H9 (cell line): ENCODE measurements at regions not wholly inside any gene's neighbourhood (a gene's known extent, or its start where the extent isn't known, plus 50 kb on each side); places are given as distances from the start of the nearest gene placed in this dataset.
A peak's percentile ranks its signal among the peaks of the same experiment; 100 is the strongest.
"Not testable (repeated sequence)": the region's sequence is repeated elsewhere in the genome, so short reads cannot be mapped to it uniquely, and the experiment has no call there.

Experiments
- DNase-seq: peaks from one replicate; pipeline ENCODE4 v3.0.0-alpha.2; 2017
- H2AFZ ChIP-seq: one replicate; pipeline ENCODE4 v1.6.1; 2013; ENCODE audit warnings: mild to moderate bottlenecking, low read length, control low read depth, moderate library complexity
- H2AK5ac ChIP-seq: 2 replicates; pipeline ENCODE4 v1.6.1; 2013; ENCODE audit warnings: low read length, control low read depth, mixed read lengths; ENCODE audit not compliant: insufficient read length
- H2BK120ac ChIP-seq: one replicate; pipeline ENCODE4 v1.6.1; 2013; ENCODE audit warnings: low read depth, mild to moderate bottlenecking, low read length, control low read depth, inconsistent platforms; ENCODE audit not compliant: poor library complexity, severe bottlenecking
- H2BK12ac ChIP-seq: 2 replicates; pipeline ENCODE4 v1.6.1; 2013; ENCODE audit warnings: low read length, control low read depth, mixed read lengths, low read depth; ENCODE audit not compliant: insufficient read length
- H2BK15ac ChIP-seq: 2 replicates; pipeline ENCODE4 v1.6.1; 2013; ENCODE audit warnings: low read depth, low read length, control low read depth
- H2BK20ac ChIP-seq: one replicate; pipeline ENCODE4 v1.6.1; 2013; ENCODE audit warnings: low read depth, mild to moderate bottlenecking, low read length, control low read depth, inconsistent platforms; ENCODE audit not compliant: poor library complexity, severe bottlenecking
- H2BK5ac ChIP-seq: 2 replicates; pipeline ENCODE4 v1.6.1; 2013; ENCODE audit warnings: low read length, control low read depth, mixed read lengths; ENCODE audit not compliant: insufficient read length
- H3K14ac ChIP-seq: 2 replicates; pipeline ENCODE4 v1.6.1; 2013; ENCODE audit warnings: low read length, control low read depth; ENCODE audit not compliant: insufficient read depth
- H3K18ac ChIP-seq: 2 replicates; pipeline ENCODE4 v1.6.1; 2013; ENCODE audit warnings: low read depth, mild to moderate bottlenecking, mixed read lengths, low read length, control low read depth; ENCODE audit not compliant: insufficient read length
- H3K23ac ChIP-seq: 2 replicates; pipeline ENCODE4 v1.6.1; 2013; ENCODE audit warnings: low read length, control low read depth, mixed read lengths, low read depth; ENCODE audit not compliant: insufficient read length
- H3K23me2 ChIP-seq: 2 replicates; pipeline ENCODE4 v1.6.1; 2013; ENCODE audit warnings: low read depth, mild to moderate bottlenecking, mixed read lengths, low read length, control low read depth; ENCODE audit not compliant: insufficient read length, poor library complexity, severe bottlenecking
- H3K27ac ChIP-seq: 2 replicates; pipeline ENCODE4 v1.5.1; 2013; ENCODE audit warnings: low read length, control low read depth, mixed read lengths, low read depth; ENCODE audit not compliant: insufficient read length
- H3K27me3 ChIP-seq: 2 replicates; pipeline ENCODE4 v1.6.1; 2013; ENCODE audit warnings: low read length, control low read depth, inconsistent platforms; ENCODE audit not compliant: insufficient read depth
- H3K4ac ChIP-seq: 2 replicates; pipeline ENCODE4 v1.6.1; 2013; ENCODE audit warnings: low read depth, mild to moderate bottlenecking, control low read depth, inconsistent platforms, low read length, moderate library complexity
- H3K4me1 ChIP-seq: 2 replicates; pipeline ENCODE4 v1.6.1; 2013; ENCODE audit warnings: low read length, control low read depth, inconsistent platforms; ENCODE audit not compliant: insufficient read depth
- H3K4me2 ChIP-seq: 2 replicates; pipeline ENCODE4 v1.6.1; 2013; ENCODE audit warnings: low read length, control low read depth, mixed read lengths; ENCODE audit not compliant: insufficient read length, insufficient read depth
- H3K56ac ChIP-seq: 2 replicates; pipeline ENCODE4 v1.6.1; 2013; ENCODE audit warnings: low read depth, mild to moderate bottlenecking, mixed read lengths, low read length, control low read depth; ENCODE audit not compliant: insufficient read length
- H3K79me1 ChIP-seq: 2 replicates; pipeline ENCODE4 v1.6.1; 2013; ENCODE audit warnings: low read depth, mild to moderate bottlenecking, moderate library complexity, low read length, control low read depth, inconsistent platforms; ENCODE audit not compliant: insufficient read depth, poor library complexity, severe bottlenecking
- H3K79me2 ChIP-seq: 2 replicates; pipeline ENCODE4 v1.6.1; 2013; ENCODE audit warnings: low read length, control low read depth, inconsistent platforms; ENCODE audit not compliant: insufficient read depth
- H3K9ac ChIP-seq: 2 replicates; pipeline ENCODE4 v1.6.1; 2013; ENCODE audit warnings: low read length, control low read depth, mixed read lengths; ENCODE audit not compliant: insufficient read length; ENCODE audit errors: extremely low read depth
- H3K9me3 ChIP-seq: one replicate; pipeline ENCODE4 v1.6.1; 2013; ENCODE audit warnings: low read depth, low read length, inconsistent platforms; ENCODE audit not compliant: control insufficient read depth
- H3T11ph ChIP-seq: one replicate; pipeline ENCODE4 v1.6.1; 2013; ENCODE audit warnings: mild to moderate bottlenecking, low read length, control low read depth, inconsistent platforms
- H4K20me1 ChIP-seq: one replicate; pipeline ENCODE4 v1.6.1; 2013; ENCODE audit not compliant: control insufficient read depth, insufficient read length, insufficient read depth
- H4K5ac ChIP-seq: 2 replicates; pipeline ENCODE4 v1.6.1; 2013; ENCODE audit warnings: low read depth, mild to moderate bottlenecking, mixed read lengths, low read length, control low read depth; ENCODE audit not compliant: insufficient read length
- H4K8ac ChIP-seq: replicated peaks from 2 replicates; pipeline ENCODE4 v1.6.1; 2013; ENCODE audit warnings: low read length, control low read depth, mixed read lengths, low read depth; ENCODE audit not compliant: insufficient read length
- H4K91ac ChIP-seq: 2 replicates; pipeline ENCODE4 v1.6.1; 2013; ENCODE audit warnings: low read depth, mild to moderate bottlenecking, moderate library complexity, mixed read lengths, low read length, control low read depth; ENCODE audit not compliant: insufficient read length
- H3K27ac Mint-ChIP-seq, 3 experiments: 2 replicates in 2 of 3; 3 replicates in 1 of 3; pipeline ENCODE4 v1.8.0; 2020 to 2021; ENCODE audit warnings: mixed read lengths in 3 of 3, mild to moderate bottlenecking in 1 of 3, moderate library complexity in 1 of 3
- H3K27me3 Mint-ChIP-seq: 2 replicates; pipeline ENCODE4 v1.8.0; 2021; ENCODE audit warnings: low read depth, mild to moderate bottlenecking, moderate library complexity, mixed read lengths
- H3K36me3 Mint-ChIP-seq, 3 experiments: 2 replicates in 2 of 3; 3 replicates in 1 of 3; pipeline ENCODE4 v1.8.0; 2020 to 2021; ENCODE audit warnings: low read depth in 3 of 3, mixed read lengths in 3 of 3; ENCODE audit not compliant: insufficient read depth in 1 of 3
- H3K4me1 Mint-ChIP-seq, 2 experiments: 2 replicates each; pipeline ENCODE4 v1.8.0; 2020; ENCODE audit warnings: mixed read lengths in 2 of 2
- H3K4me3 Mint-ChIP-seq, 2 experiments: 2 replicates in 1 of 2; 3 replicates in 1 of 2; pipeline ENCODE4 v1.8.0; 2020 to 2021; ENCODE audit warnings: mild to moderate bottlenecking in 2 of 2, mixed read lengths in 2 of 2, moderate library complexity in 1 of 2
- H3K9me3 Mint-ChIP-seq, 2 experiments: 2 replicates in 1 of 2; 3 replicates in 1 of 2; pipeline ENCODE4 v1.8.0; 2020; ENCODE audit warnings: mild to moderate bottlenecking in 2 of 2, mixed read lengths in 2 of 2, moderate library complexity in 1 of 2
- CTCF ChIP-seq: fragments of 200-600 bp; sonication (generic); conservative IDR thresholded peaks from 3 replicates; pipeline ENCODE4 v1.8.0; 2021; ENCODE audit warnings: antibody characterized with exemption, mild to moderate bottlenecking
- WGBS: extraction: QIAGEN DNeasy Blood & Tissue Kit; methylation state at CpG from one replicate; pipeline ENCODE4 v1.1.7; 2013; ENCODE audit warnings: missing lambda C conversion rate, low lambda C conversion rate, mixed read lengths; ENCODE audit not compliant: insufficient read length; ENCODE audit errors: extremely low coverage; 5-methylcytosine and 5-hydroxymethylcytosine counted together

- Histone ChIP-seq H2BK12ac (no peak overlapping the region), H2BK20ac (no peak overlapping the region), H3T11ph (no peak overlapping the region), H3K9ac (no peak overlapping the region), H4K5ac (no peak overlapping the region), H3K79me2 (no peaks in the 10 kb centered on the region), H3K14ac (no peak overlapping the region), H3K23ac (no peak overlapping the region), H2BK15ac (no peak overlapping the region), H3K27ac (no peak overlapping the region), H2BK5ac (no peak overlapping the region), H4K20me1 (no peaks in the 10 kb centered on the region), H4K91ac (no peak overlapping the region), H3K4me1 (no peaks in the 10 kb centered on the region), H2BK120ac (no peak overlapping the region), H3K9me3 (no peaks in the 10 kb centered on the region), H3K79me1 (no peaks in the 10 kb centered on the region), H3K23me2 (no peaks in the 10 kb centered on the region), H2AFZ (no peak overlapping the region), H3K4me2 (no peak overlapping the region), H3K4ac (no peak overlapping the region), H3K27me3 (no peaks in the 10 kb centered on the region), H3K56ac (no peak overlapping the region), H2AK5ac (no peak overlapping the region), H3K18ac (no peak overlapping the region), H4K8ac (no peak overlapping the region)
- no peak for DNase-seq
- H3K9me3 Mint-ChIP-seq: no peaks in the 10 kb centered on the region
- WGBS: no CpG with 5 or more reads among the region's 2 CpGs
- H3K27ac Mint-ChIP-seq: no peak overlapping the region
- no peaks in the 10 kb centered on the region for H3K4me1 Mint-ChIP-seq
- no peak for TF ChIP-seq CTCF
- no peaks in the 10 kb centered on the region for H3K36me3 Mint-ChIP-seq
- H3K4me3 Mint-ChIP-seq: no peak overlapping the region
- H3K27me3 Mint-ChIP-seq: no peaks in the 10 kb centered on the region
Measured at GRCh38 chr3:165603196-165603595, 234.0 kb downstream of the BCHE start.

- H3K27me3 ChIP-seq, H3K18ac ChIP-seq, H3K23me2 ChIP-seq, H3K9me3 Mint-ChIP-seq, H3K14ac ChIP-seq, H3K4me2 ChIP-seq, H3K4ac ChIP-seq, DNase-seq, H3K9ac ChIP-seq, H3K36me3 Mint-ChIP-seq, H3T11ph ChIP-seq, H3K23ac ChIP-seq, H2BK15ac ChIP-seq, H3K79me2 ChIP-seq, H2AFZ ChIP-seq, H3K4me1 Mint-ChIP-seq, H2AK5ac ChIP-seq, H2BK12ac ChIP-seq, H2BK20ac ChIP-seq, H4K91ac ChIP-seq, H4K8ac ChIP-seq, H4K5ac ChIP-seq, H3K4me1 ChIP-seq, H2BK5ac ChIP-seq, H3K27ac Mint-ChIP-seq, H2BK120ac ChIP-seq, H3K56ac ChIP-seq, H3K27me3 Mint-ChIP-seq, H3K9me3 ChIP-seq, H4K20me1 ChIP-seq, H3K79me1 ChIP-seq, H3K27ac ChIP-seq: not testable (repeated sequence)
- WGBS: no CpG with 5 or more reads among the region's 13 CpGs
- peak overlapping the region in 1 of 2 experiments; percentile 40; a peak in 2 of 5 replicates for H3K4me3 Mint-ChIP-seq
Measured at GRCh38 chr3:165572566-165572965, 264.7 kb downstream of the BCHE start.
